NT2/D1 (cell line): ENCODE measurements at regions not wholly inside any gene's neighbourhood (a gene's known extent, or its start where the extent isn't known, plus 50 kb on each side); places are given as distances from the start of the nearest gene placed in this dataset.

Source experiments
- YY1 ChIP-seq: IDR thresholded peaks from 2 replicates; pipeline ENCODE4 v1.6.1; 2011; ENCODE audit not compliant: insufficient read length, insufficient read depth
- ZNF274 ChIP-seq: IDR thresholded peaks from 2 replicates; pipeline ENCODE4 v1.6.1; 2011; ENCODE audit warnings: mild to moderate bottlenecking, low read depth, low read length

DNA sequence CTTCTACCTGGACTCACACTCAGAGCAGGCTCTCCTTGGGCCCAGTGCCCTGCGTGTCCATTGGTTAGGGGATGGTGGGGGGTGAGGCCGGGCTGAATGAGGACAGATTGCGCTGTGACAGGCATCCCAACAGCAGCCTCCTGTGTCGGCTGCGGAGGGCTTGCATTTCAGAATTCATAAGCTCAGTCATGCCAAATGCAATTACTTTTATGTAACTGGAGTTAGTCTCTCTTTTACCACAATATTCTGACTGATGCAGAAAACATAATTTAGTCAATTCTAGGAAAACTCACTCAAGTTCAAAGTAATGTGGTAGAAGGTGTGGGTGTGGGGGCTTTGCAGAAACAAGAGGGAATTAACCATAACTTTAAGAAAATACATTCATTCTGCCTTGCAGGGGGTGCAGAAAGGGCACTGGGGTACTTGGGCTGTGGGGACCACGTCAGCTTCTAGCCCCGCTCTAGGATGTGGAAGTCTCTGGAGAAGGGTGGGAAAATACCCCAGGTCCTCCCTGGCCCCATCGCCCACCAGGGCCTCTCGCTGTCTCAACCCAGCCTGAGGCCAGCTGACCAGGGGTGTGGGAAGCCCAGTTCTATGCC is 257.7 kb downstream of the ADGRD1 start:
- no peak for TF ChIP-seq YY1
- TF ChIP-seq ZNF274 = no peak
